PC-3 (cell line): ENCODE measurements at regions not wholly inside any gene's neighbourhood (a gene's known extent, or its start where the extent isn't known, plus 50 kb on each side); places are given as distances from the start of the nearest gene placed in this dataset.

Source experiments
- ATAC-seq: fragments of 200-7000 bp; cut with Tn5 transposase; 2 replicates; pipeline ENCODE4 v1.9.1; 2020; ENCODE audit warnings: mild to moderate bottlenecking, moderate library complexity
- BruUV-seq: library from RNA; stranded (reverse); fragments of 400-500 nt; replicated peaks from 2 replicates; lab custom pipeline; 2021; lab: Mats Ljungman, UMichigan
- CTCF ChIA-PET: fragments of 300-600 bp; sonication (Branson Sonifier 250); formaldehyde crosslinking; loops from one replicate; lab custom pipeline; 2022; ENCODE audit warnings: antibody characterized with exemption; lab: Charles Lee
- POLR2A ChIA-PET: fragments of 300-600 bp; sonication (Branson Sonifier 250); formaldehyde crosslinking; loops from one replicate; lab custom pipeline; 2022; ENCODE audit warnings: antibody characterized with exemption; ENCODE audit not compliant: unreplicated experiment; lab: Charles Lee
- DNase-seq: peaks from one replicate; pipeline ENCODE4 v3.0.0-alpha.2; 2015
- H2AFZ ChIP-seq: fragments of 300-600 bp; sonication (generic); 2 replicates; pipeline ENCODE4 v1.6.0; 2016; ENCODE audit warnings: antibody characterized with exemption, low read length
- H3F3A ChIP-seq: fragments of 300-600 bp; sonication (generic); one replicate; pipeline ENCODE4 v1.6.0; 2017; ENCODE audit warnings: antibody characterized with exemption, low read length, control low read depth, mild to moderate bottlenecking; ENCODE audit not compliant: unreplicated experiment
- H3K27ac ChIP-seq: fragments of 300-600 bp; sonication (generic); 2 replicates; pipeline ENCODE4 v1.5.1; 2016; ENCODE audit warnings: mild to moderate bottlenecking, low read length
- H3K27me3 ChIP-seq: fragments of 300-600 bp; sonication (generic); 2 replicates; pipeline ENCODE4 v1.6.1; 2016; ENCODE audit warnings: low read length, mixed read lengths
- H3K36me3 ChIP-seq: fragments of 300-600 bp; sonication (generic); 2 replicates; pipeline ENCODE4 v1.6.1; 2016; ENCODE audit warnings: low read depth, mixed run types, low read length, mixed read lengths
- H3K4me1 ChIP-seq: fragments of 300-600 bp; sonication (generic); 2 replicates; pipeline ENCODE4 v1.5.1; 2016; ENCODE audit warnings: low read length; ENCODE audit not compliant: insufficient read depth
- H3K4me2 ChIP-seq: fragments of 300-600 bp; sonication (generic); 2 replicates; pipeline ENCODE4 v1.6.0; 2016; ENCODE audit warnings: low read length
- H3K4me3 ChIP-seq: fragments of 300-600 bp; sonication (generic); 2 replicates; pipeline ENCODE4 v1.5.1; 2016; ENCODE audit warnings: mild to moderate bottlenecking, low read length, mixed read lengths
- H3K79me2 ChIP-seq: fragments of 300-600 bp; sonication (generic); 2 replicates; pipeline ENCODE4 v1.6.1; 2017; ENCODE audit warnings: low read length, mixed read lengths
- H3K9ac ChIP-seq: fragments of 300-600 bp; sonication (generic); 2 replicates; pipeline ENCODE4 v1.6.0; 2016; ENCODE audit warnings: mild to moderate bottlenecking, low read length
- H3K9me2 ChIP-seq: fragments of 300-600 bp; sonication (generic); replicated peaks from 2 replicates; pipeline ENCODE4 v1.6.1; 2016; ENCODE audit warnings: mixed run types, low read length, mixed read lengths
- H3K9me3 ChIP-seq: fragments of 300-600 bp; sonication (generic); 2 replicates; pipeline ENCODE4 v1.6.1; 2016; ENCODE audit warnings: low read length, mixed read lengths
- H4K20me1 ChIP-seq: fragments of 300-600 bp; sonication (generic); 2 replicates; pipeline ENCODE4 v1.6.1; 2016; ENCODE audit warnings: low read length, mixed read lengths
- CTCF ChIP-seq: fragments of 300-600 bp; sonication (generic); conservative IDR thresholded peaks from 2 replicates; pipeline ENCODE4 v1.5.1; 2017; ENCODE audit warnings: antibody characterized with exemption, low read depth, mild to moderate bottlenecking, low read length
- EZH2 ChIP-seq: fragments of 300-600 bp; sonication (generic); IDR thresholded peaks from one replicate; pipeline ENCODE4 v1.6.1; 2017; ENCODE audit warnings: antibody characterized with exemption, mild to moderate bottlenecking, low read length; ENCODE audit not compliant: unreplicated experiment
- EZH2phosphoT487 ChIP-seq: fragments of 300-600 bp; sonication (generic); IDR thresholded peaks from 2 replicates; pipeline ENCODE4 v1.6.1; 2018; ENCODE audit warnings: mild to moderate bottlenecking, antibody characterized with exemption, low read length, borderline replicate concordance
- intact Hi-C: fragments of 100-400 bp; cut with micrococcal nuclease; formaldehyde crosslinking; loops from 2 replicates; pipeline ENCODE4 v1.9.0; 2023

- ChIA-PET CTCF (no interaction called here), POLR2A (no interaction called here)
- TF ChIP-seq CTCF, result no peak
- no peak for TF ChIP-seq EZH2
- no peak for TF ChIP-seq EZH2phosphoT487
- no peak for DNase-seq
- Histone ChIP-seq H3K27ac (no peak overlapping the region), H2AFZ (no peak overlapping the region), H3K4me2 (no peak overlapping the region), H3K9me2 (no peaks in the 10 kb centered on the region), H3K79me2 (no peaks in the 10 kb centered on the region), H3F3A (no peaks in the 10 kb centered on the region), H3K9ac (no peak overlapping the region), H4K20me1 (no peaks in the 10 kb centered on the region), H3K4me1 (no peaks in the 10 kb centered on the region; the same call in 1 of the 2 replicates), H3K27me3 (no peaks in the 10 kb centered on the region), H3K36me3 (no peaks in the 10 kb centered on the region), H3K9me3 (no peaks in the 10 kb centered on the region), H3K4me3 (no peak overlapping the region)
- no TSS peak for BruUV-seq
- ATAC-seq, result no peak
- intact Hi-C loops, result no loop called here
Observed at GRCh38 chr16:86757704-86758040, 179.3 kb downstream of the FOXL1 start.

GRCh38 chr16:86758932-86759331 is 180.6 kb downstream of the FOXL1 start:
- Histone ChIP-seq H3K9ac (no peak overlapping the region), H3K27me3 (no peaks in the 10 kb centered on the region), H3K27ac (no peak overlapping the region), H3K4me2 (no peak overlapping the region), H3K9me2 (no peaks in the 10 kb centered on the region), H3K79me2 (no peaks in the 10 kb centered on the region), H3K36me3 (no peaks in the 10 kb centered on the region), H3F3A (no peaks in the 10 kb centered on the region), H2AFZ (no peak overlapping the region), H3K9me3 (no peaks in the 10 kb centered on the region), H4K20me1 (no peaks in the 10 kb centered on the region), H3K4me3 (no peak overlapping the region), H3K4me1 (no peaks in the 10 kb centered on the region; the same call in 1 of the 2 replicates)
- ATAC-seq (no peak), DNase-seq (no peak)
- TF ChIP-seq EZH2 (no peak), EZH2phosphoT487 (no peak), CTCF (no peak)
- BruUV-seq, result no TSS peak
- CTCF ChIA-PET, result no interaction called here
- intact Hi-C loops, result no loop called here
- POLR2A ChIA-PET, result no interaction called here

GRCh38 chr16:86761111-86762031 is 183.0 kb downstream of the FOXL1 start:
- Histone ChIP-seq H3K79me2 (no peaks in the 10 kb centered on the region), H3K9me3 (no peaks in the 10 kb centered on the region), H3K9ac (no peak overlapping the region), H3K4me1 (no peaks in the 10 kb centered on the region; the same call in 1 of the 2 replicates), H3K27ac (no peak overlapping the region), H3K27me3 (no peaks in the 10 kb centered on the region), H3K4me2 (peak overlapping the region; percentile 56), H3K36me3 (no peaks in the 10 kb centered on the region), H4K20me1 (no peaks in the 10 kb centered on the region), H2AFZ (peak overlapping the region; percentile 73; the same call in 1 of the 2 replicates), H3K9me2 (no peaks in the 10 kb centered on the region), H3F3A (no peaks in the 10 kb centered on the region), H3K4me3 (no peak overlapping the region)
- peak; percentile 67 for ATAC-seq
- intact Hi-C loops, result loop anchor here (1.0 to 10.0 kb wide), 2 partner anchors 97 to 186 kb away; no protein-coding TSS in a partner anchor
- CTCF ChIA-PET, result interaction anchor here (0.5 kb wide), 1 partner anchor 111 kb away, joined by 11 read pairs; no protein-coding TSS in a partner anchor
- TF ChIP-seq EZH2 (no peak), CTCF (peak; percentile 73)
- no TSS peak for BruUV-seq
- peak; percentile 60 for DNase-seq
- POLR2A ChIA-PET, result no interaction called here
